OCI-LY7 (cell line): ENCODE measurements at regions not wholly inside any gene's neighbourhood (a gene's known extent, or its start where the extent isn't known, plus 50 kb on each side); places are given as distances from the start of the nearest gene placed in this dataset.

Experiments used
- BruUV-seq: library from RNA; stranded (reverse); fragments of 400-500 nt; replicated peaks from 2 replicates; lab custom pipeline; 2021; lab: Mats Ljungman, UMichigan
- CTCF ChIA-PET: fragments of 300-600 bp; sonication (Branson Sonifier 250); formaldehyde crosslinking; loops from one replicate; lab custom pipeline; 2022; ENCODE audit warnings: antibody characterized with exemption; ENCODE audit not compliant: unreplicated experiment; lab: Charles Lee
- POLR2A ChIA-PET: fragments of 300-600 bp; sonication (Branson Sonifier 250); formaldehyde crosslinking; loops from one replicate; lab custom pipeline; 2022; ENCODE audit warnings: antibody characterized with exemption; lab: Charles Lee
- DNase-seq: peaks from one replicate; pipeline ENCODE4 v3.0.0-alpha.2; 2015; ENCODE audit warnings: low spot score
- H2AFZ ChIP-seq: fragments of 200-600 bp; sonication (generic), shearing (Covaris generic); 2 replicates; pipeline ENCODE4 v1.6.1; 2014; ENCODE audit warnings: mild to moderate bottlenecking, antibody characterized with exemption, low read length, moderate library complexity
- H3K27ac ChIP-seq: fragments of 200-600 bp; sonication (generic); 2 replicates; pipeline ENCODE4 v1.5.1; 2014; ENCODE audit warnings: mixed run types, low read depth, mild to moderate bottlenecking, moderate library complexity, low read length, inconsistent platforms; ENCODE audit not compliant: poor library complexity, severe bottlenecking
- H3K36me3 ChIP-seq: fragments of 200-600 bp; sonication (generic); 2 replicates; pipeline ENCODE4 v1.6.1; 2014; ENCODE audit warnings: mild to moderate bottlenecking, antibody characterized with exemption, low read length, moderate library complexity, mixed read lengths; ENCODE audit not compliant: insufficient read depth
- H3K4me1 ChIP-seq: fragments of 200-600 bp; sonication (generic); 2 replicates; pipeline ENCODE4 v1.5.1; 2014; ENCODE audit warnings: mild to moderate bottlenecking, low read length; ENCODE audit not compliant: insufficient read depth, poor library complexity, severe bottlenecking
- H3K4me2 ChIP-seq: fragments of 200-600 bp; sonication (generic); 2 replicates; pipeline ENCODE4 v1.6.1; 2014; ENCODE audit warnings: mild to moderate bottlenecking, low read length
- H3K4me3 ChIP-seq: fragments of 200-600 bp; sonication (generic); 2 replicates; pipeline ENCODE4 v1.5.1; 2014; ENCODE audit warnings: mild to moderate bottlenecking, low read depth, low read length; ENCODE audit not compliant: poor library complexity, severe bottlenecking
- H3K79me2 ChIP-seq: fragments of 200-600 bp; sonication (generic); 2 replicates; pipeline ENCODE4 v1.6.1; 2016; ENCODE audit warnings: low read depth, mild to moderate bottlenecking, low read length, moderate library complexity, mixed read lengths; ENCODE audit not compliant: insufficient read depth
- H3K9me2 ChIP-seq: fragments of 200-600 bp; sonication (generic); 2 replicates; pipeline ENCODE4 v1.6.1; 2016; ENCODE audit warnings: mild to moderate bottlenecking, low read length, mixed read lengths; ENCODE audit not compliant: insufficient read depth
- H3K9me3 ChIP-seq: fragments of 200-600 bp; sonication (generic); 2 replicates; pipeline ENCODE4 v1.6.1; 2014; ENCODE audit warnings: mild to moderate bottlenecking, mixed run types, low read length, mixed read lengths
- H4K20me1 ChIP-seq: fragments of 200-600 bp; sonication (generic); 2 replicates; pipeline ENCODE4 v1.6.1; 2014; ENCODE audit warnings: mild to moderate bottlenecking, antibody characterized with exemption, low read length, moderate library complexity, mixed read lengths; ENCODE audit not compliant: insufficient read depth
- CTCF ChIP-seq: fragments of 200-600 bp; sonication (generic); conservative IDR thresholded peaks from 2 replicates; pipeline ENCODE4 v1.5.1; 2014; ENCODE audit warnings: mild to moderate bottlenecking, antibody characterized with exemption, low read length, moderate library complexity, mixed read lengths
- EZH2phosphoT487 ChIP-seq: fragments of 200-600 bp; sonication (generic); IDR thresholded peaks from 2 replicates; pipeline ENCODE4 v1.6.1; 2018; ENCODE audit warnings: low read depth, borderline replicate concordance, mild to moderate bottlenecking, mixed run types, antibody characterized with exemption, low read length, moderate library complexity, mixed read lengths
- intact Hi-C: fragments of 100-400 bp; cut with micrococcal nuclease; formaldehyde crosslinking; loops from one replicate; pipeline ENCODE4 v1.10.0; 2022; ENCODE audit not compliant: unreplicated experiment

- Histone ChIP-seq H3K4me2 (no peak overlapping the region), H3K9me3 (no peaks in the 10 kb centered on the region; the same call in 1 of the 2 replicates), H3K27ac (no peak overlapping the region), H3K4me3 (no peak overlapping the region), H3K36me3 (no peaks in the 10 kb centered on the region), H2AFZ (no peak overlapping the region), H3K9me2 (no peaks in the 10 kb centered on the region), H4K20me1 (no peaks in the 10 kb centered on the region), H3K4me1 (no peaks in the 10 kb centered on the region), H3K79me2 (no peaks in the 10 kb centered on the region)
- DNase-seq = no peak
- BruUV-seq = no TSS peak
- no peak for TF ChIP-seq CTCF
- TF ChIP-seq EZH2phosphoT487 = no peak
- POLR2A ChIA-PET = no interaction called here
- CTCF ChIA-PET = no interaction called here
- intact Hi-C loops = no loop called here
Observed at GRCh38 chr2:152241948-152242729, 66.6 kb upstream of the STAM2 start.

- Histone ChIP-seq H3K9me3 (no peaks in the 10 kb centered on the region; the same call in 1 of the 2 replicates), H3K36me3 (no peaks in the 10 kb centered on the region), H2AFZ (no peak overlapping the region), H3K9me2 (no peaks in the 10 kb centered on the region), H3K4me1 (no peaks in the 10 kb centered on the region), H3K4me2 (no peak overlapping the region), H3K4me3 (no peak overlapping the region), H3K27ac (no peak overlapping the region), H3K79me2 (no peaks in the 10 kb centered on the region), H4K20me1 (no peaks in the 10 kb centered on the region)
- intact Hi-C loops = no loop called here
- DNase-seq = no peak
- ChIA-PET CTCF (no interaction called here), POLR2A (interaction anchor here (0.6 kb wide), 1 partner anchor 900 kb away, joined by 4 read pairs; no protein-coding TSS in a partner anchor)
- BruUV-seq = no TSS peak
- TF ChIP-seq EZH2phosphoT487 (no peak), CTCF (no peak)
Observed at GRCh38 chr2:152242787-152243472, 67.4 kb upstream of the STAM2 start.
